ENCODE measurements at regions not wholly inside any gene's neighbourhood (a gene's known extent, or its start where the extent isn't known, plus 50 kb on each side); places are given as distances from the start of the nearest gene placed in this dataset.

GRCh38 chr9:126056312-126057021 lies 270.2 kb upstream of the MVB12B start:
- 0 out of 2 replicates have a peak overlapping the region, but pooled peaks have one; percentile 43 for H3K4me2 ChIP-seq (ENCODE audit: low read length)
- H3K4me3 ChIP-seq (replicated peaks in 1 of 2; ENCODE audit: low read depth in 1 of 2, low read length in 2 of 2), result no peak overlapping the region
- no peak overlapping the region for H3K9ac ChIP-seq (ENCODE audit: low read length)
- H2AFZ ChIP-seq (ENCODE audit: low read depth, low read length, poor library complexity, severe bottlenecking), result no peak overlapping the region
- DNase-seq (ENCODE audit: low read depth, low spot score) (no peak), ATAC-seq (no peak)
- no peaks in the 10 kb centered on the region; the same call in 1 of the 2 replicates for H3K27me3 ChIP-seq (ENCODE audit: insufficient read depth, low read length)
- no peaks in the 10 kb centered on the region for H3K9me2 ChIP-seq (ENCODE audit: insufficient read depth)
- H3K27ac ChIP-seq (ENCODE audit: low read depth, low read length), result no peak overlapping the region
- no peak for TF ChIP-seq SIN3A (IDR thresholded peaks at IDR 0.05; ENCODE audit: low read depth)
- TF ChIP-seq CTCF (IDR thresholded peaks at IDR 0.05 in 2 of 3, conservative IDR thresholded peaks at IDR 0.05 in 1 of 3; ENCODE audit: borderline replicate concordance in 1 of 3, insufficient read depth in 1 of 3, low read depth in 2 of 3, low read length in 2 of 3), result no peak
- no peak for TF ChIP-seq REST (IDR thresholded peaks at IDR 0.05; ENCODE audit: low read depth)
- no peak for TF ChIP-seq ZBTB33 (IDR thresholded peaks at IDR 0.05; ENCODE audit: extremely low read depth, insufficient replicate concordance, low read length)
- TF ChIP-seq FOSL1 (IDR thresholded peaks at IDR 0.05; ENCODE audit: low read depth), result no peak
- no peak for TF ChIP-seq POLR2AphosphoS5 (IDR thresholded peaks at IDR 0.05; ENCODE audit: low read depth, low read length)
- no peak for TF ChIP-seq YY1 (IDR thresholded peaks at IDR 0.05; ENCODE audit: extremely low read depth, insufficient replicate concordance, low read depth, low read length)
- TF ChIP-seq CBX3 (IDR thresholded peaks at IDR 0.05; ENCODE audit: low read depth), result no peak
- TF ChIP-seq ZFX (IDR thresholded peaks at IDR 0.05), result no peak
- no peak for TF ChIP-seq CEBPB (IDR thresholded peaks at IDR 0.05; ENCODE audit: low read depth)
- no peak for TF ChIP-seq ELF1 (IDR thresholded peaks at IDR 0.05; ENCODE audit: borderline replicate concordance, low read depth)
- TF ChIP-seq ZNF274 (IDR thresholded peaks at IDR 0.05; ENCODE audit: low read depth, low read length), result no peak
- no peak for TF ChIP-seq POLR2A (IDR thresholded peaks at IDR 0.05; ENCODE audit: borderline replicate concordance, extremely low read depth, insufficient read depth, insufficient read length)
- TF ChIP-seq RAD21 (IDR thresholded peaks at IDR 0.05; ENCODE audit: low read depth), result no peak
- TF ChIP-seq SP1 (IDR thresholded peaks at IDR 0.05; ENCODE audit: low read depth), result no peak
- TF ChIP-seq SRF (IDR thresholded peaks at IDR 0.05; ENCODE audit: low read depth), result no peak
- no peak for TF ChIP-seq EGR1 (IDR thresholded peaks at IDR 0.05; ENCODE audit: low read depth)
- TF ChIP-seq EZH2phosphoT487 (IDR thresholded peaks at IDR 0.05; ENCODE audit: borderline replicate concordance), result no peak
- no peak for TF ChIP-seq EZH2 (IDR thresholded peaks at IDR 0.05)
- no peak for TF ChIP-seq MAX (IDR thresholded peaks at IDR 0.05)
- ChIA-PET CTCF (no interaction called here), RAD21 (ENCODE audit: low non-redundant PET in 1 of 2, low total read pairs in 2 of 2, uncharacterized antibody in 2 of 2, unreplicated experiment in 2 of 2) (interaction anchor here in 1 of 2 experiments (0.7 kb wide), 1 partner anchor 10 kb away, joined by 4 read pairs; no protein-coding TSS in a partner anchor), POLR2A (no interaction called here)
- intact Hi-C loops (cut with micrococcal nuclease), result no loop called here
- H3K79me2 ChIP-seq (ENCODE audit: insufficient read depth, low read length), result no peaks in the 10 kb centered on the region
- H4K20me1 ChIP-seq (ENCODE audit: insufficient read depth), result no peaks in the 10 kb centered on the region
- H3K4me1 ChIP-seq (ENCODE audit: control insufficient read depth in 1 of 2, insufficient read depth in 2 of 2, low read length in 2 of 2), result peaks cover 0 to 13% of the 10 kb centered on the region in 2 experiments; a peak in 2 of 4 replicates
- BruUV-seq (replicated peaks), result no TSS peak
- H3K9me3 ChIP-seq (ENCODE audit: control insufficient read depth in 1 of 2, insufficient read depth in 1 of 2, low read depth in 1 of 2, low read length in 2 of 2), result no peaks in the 10 kb centered on the region
- no peaks in the 10 kb centered on the region for H3K36me3 ChIP-seq (ENCODE audit: control insufficient read depth in 1 of 2, insufficient read depth in 2 of 2, low read length in 2 of 2)

Measured in HCT116 (cell line).